Central memory CD8-positive, alpha-beta T cell (primary cell): ENCODE measurements at regions not wholly inside any gene's neighbourhood (a gene's known extent, or its start where the extent isn't known, plus 50 kb on each side); places are given as distances from the start of the nearest gene placed in this dataset.

Experiments used
- ATAC-seq: fragments of 150-1000 bp; cut with Tn5 transposase; replicated peaks from 2 replicates; pipeline ENCODE4 v1.10.0; 2022; ENCODE audit warnings: mild to moderate bottlenecking, moderate FRiP score, moderate number of reproducible peaks; ENCODE audit not compliant: poor library complexity, severe bottlenecking; ENCODE audit errors: extremely low read depth
- DNase-seq, 2 donors: peaks; one replicate each; pipeline ENCODE4 v3.0.0; 2021; ENCODE audit warnings: low spot score in 2 of 2
- H3K27ac Mint-ChIP-seq: one replicate; pipeline ENCODE4 v1.8.0; 2022; ENCODE audit warnings: low read depth, mild to moderate bottlenecking, moderate library complexity, mixed read lengths
- H3K27me3 Mint-ChIP-seq: one replicate; pipeline ENCODE4 v1.8.0; 2022; ENCODE audit warnings: mixed read lengths
- H3K36me3 Mint-ChIP-seq: one replicate; pipeline ENCODE4 v1.8.0; 2022; ENCODE audit warnings: mild to moderate bottlenecking, moderate library complexity, mixed read lengths; ENCODE audit not compliant: insufficient read depth
- H3K4me1 Mint-ChIP-seq: one replicate; pipeline ENCODE4 v1.8.0; 2022; ENCODE audit warnings: mixed read lengths
- H3K4me3 Mint-ChIP-seq: one replicate; pipeline ENCODE4 v1.8.0; 2022; ENCODE audit warnings: mild to moderate bottlenecking, moderate library complexity, mixed read lengths
- H3K9me3 Mint-ChIP-seq: one replicate; pipeline ENCODE4 v1.8.0; 2022; ENCODE audit warnings: mixed read lengths

DNA sequence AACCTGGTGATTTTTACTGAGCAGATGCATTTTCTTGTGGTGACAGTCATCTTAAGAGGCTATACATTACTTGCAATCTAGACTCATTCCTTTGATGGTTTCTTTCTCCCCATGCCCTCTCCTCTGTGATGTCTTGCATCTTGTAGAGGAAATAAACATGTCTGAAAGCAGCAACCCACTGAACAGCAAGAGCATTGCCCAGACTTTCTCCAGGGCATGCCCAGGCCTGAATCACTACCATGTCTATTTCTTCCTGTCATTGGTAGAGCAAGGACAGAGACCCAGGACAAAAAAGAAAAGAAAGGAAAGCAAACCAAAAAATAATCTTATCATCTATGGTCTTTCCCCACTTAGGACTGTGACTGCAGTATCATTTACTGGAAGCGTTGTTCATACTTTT is 326.1 kb downstream of the HNRNPD start:
- DNase-seq: no peak
- no peak overlapping the region for H3K27ac Mint-ChIP-seq
- H3K9me3 Mint-ChIP-seq: no peaks in the 10 kb centered on the region
- H3K4me1 Mint-ChIP-seq: no peaks in the 10 kb centered on the region
- peaks cover 70% of the 10 kb centered on the region for H3K27me3 Mint-ChIP-seq
- no peak for ATAC-seq
- no peaks in the 10 kb centered on the region for H3K36me3 Mint-ChIP-seq
- H3K4me3 Mint-ChIP-seq: no peak overlapping the region

DNA sequence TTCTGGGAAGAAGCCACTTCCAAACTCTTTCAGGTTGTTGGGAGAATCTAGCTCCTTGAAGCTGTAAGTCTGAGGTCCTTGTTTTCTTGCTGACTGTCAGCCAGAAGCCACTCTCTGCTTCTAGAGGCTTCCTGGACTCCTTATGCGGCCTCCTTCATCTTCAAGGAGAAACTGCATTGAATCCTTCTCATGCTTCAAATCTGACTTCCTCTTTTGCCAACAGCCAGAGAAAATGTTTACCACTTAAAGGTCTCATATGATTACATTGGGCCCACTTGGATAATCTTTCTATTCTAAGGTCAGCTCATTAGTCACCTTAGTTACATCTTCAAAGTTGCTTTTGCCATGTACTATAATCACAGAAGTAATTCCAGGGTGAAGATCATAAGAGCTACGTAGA is 327.0 kb downstream of the HNRNPD start:
- DNase-seq (no peak), ATAC-seq (no peak)
- H3K27me3 Mint-ChIP-seq: peaks cover 70% of the 10 kb centered on the region
- H3K27ac Mint-ChIP-seq: no peak overlapping the region
- H3K36me3 Mint-ChIP-seq: no peaks in the 10 kb centered on the region
- H3K4me1 Mint-ChIP-seq: no peaks in the 10 kb centered on the region
- H3K9me3 Mint-ChIP-seq: no peaks in the 10 kb centered on the region
- H3K4me3 Mint-ChIP-seq: no peak overlapping the region

- ATAC-seq (no peak), DNase-seq (no peak)
- Mint-ChIP-seq H3K4me3 (no peak overlapping the region), H3K36me3 (no peaks in the 10 kb centered on the region), H3K4me1 (no peaks in the 10 kb centered on the region), H3K27me3 (peaks cover 61% of the 10 kb centered on the region), H3K9me3 (no peaks in the 10 kb centered on the region), H3K27ac (no peak overlapping the region)
These were observed 328.5 kb downstream of the HNRNPD start for GRCh38 chr4:82045267-82045666.

DNA sequence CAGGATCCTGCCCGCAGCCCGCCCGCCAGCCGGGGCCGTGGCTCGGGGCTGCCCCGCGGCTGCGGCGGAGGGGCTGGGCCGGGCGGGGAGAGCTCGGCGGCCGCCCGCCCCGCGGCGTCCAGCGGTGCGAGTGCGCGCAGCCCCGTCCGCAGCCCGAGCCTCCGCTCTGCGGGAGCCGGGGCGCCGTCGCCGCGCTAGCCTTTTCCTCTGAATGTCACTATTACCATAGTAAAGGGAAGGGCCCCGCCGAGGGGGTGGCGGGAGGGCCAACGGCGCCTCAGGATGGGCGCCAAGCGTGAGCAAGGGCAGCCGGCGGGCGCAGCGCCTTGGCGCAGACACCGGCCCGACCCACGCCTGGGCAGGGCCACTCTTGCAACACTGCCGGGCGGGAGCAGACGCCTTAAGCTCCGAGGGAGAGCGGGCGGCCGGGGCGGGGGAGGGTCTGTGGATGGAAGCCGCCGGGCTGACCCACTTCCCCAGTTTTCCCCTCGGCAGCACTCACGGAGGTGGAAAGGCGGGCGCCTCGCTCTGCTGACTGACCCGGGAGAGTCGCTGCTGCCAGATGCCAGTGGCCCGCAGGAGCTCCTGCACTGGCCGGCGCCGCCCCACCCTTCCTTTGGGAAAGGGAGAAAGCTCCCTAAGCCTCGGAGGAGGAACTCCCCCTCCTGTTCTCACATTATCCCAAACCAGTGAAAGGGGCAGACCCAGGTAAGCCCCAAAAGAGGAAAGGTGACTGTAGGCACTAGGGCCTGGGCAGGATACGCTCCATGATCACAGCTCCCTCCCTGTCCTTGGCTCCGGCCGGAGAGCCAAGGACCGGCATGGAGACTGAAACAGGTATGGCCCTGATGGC is 329.4 kb downstream of the HNRNPD start:
- peaks cover 56% of the 10 kb centered on the region for H3K27me3 Mint-ChIP-seq
- no peak for DNase-seq

DNA sequence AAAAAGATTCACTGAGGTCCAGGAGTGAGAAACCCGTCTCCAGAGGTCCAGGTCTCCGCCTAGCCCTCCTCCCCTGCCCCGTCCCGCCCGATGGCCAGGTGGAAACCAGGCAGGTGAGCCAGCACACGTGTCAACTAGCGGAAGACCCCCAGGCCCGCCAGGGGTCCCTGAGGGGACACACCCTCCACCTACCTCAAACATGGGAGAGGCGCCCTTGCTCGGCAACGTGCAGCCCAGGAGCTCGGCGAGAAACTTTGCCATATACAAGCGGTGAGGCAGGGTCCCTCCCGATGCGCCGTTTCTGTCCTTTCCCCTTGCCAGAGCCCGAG is 330.0 kb downstream of the HNRNPD start:
- Mint-ChIP-seq H3K27ac (no peak overlapping the region), H3K27me3 (peaks cover 62% of the 10 kb centered on the region), H3K9me3 (no peaks in the 10 kb centered on the region), H3K36me3 (no peaks in the 10 kb centered on the region), H3K4me3 (no peak overlapping the region), H3K4me1 (no peaks in the 10 kb centered on the region)
- ATAC-seq (no peak), DNase-seq (no peak)

More for the DNA sequence above, 329.4 kb downstream of the HNRNPD start:
- Mint-ChIP-seq H3K4me3 (no peak overlapping the region), H3K27ac (no peak overlapping the region), H3K4me1 (no peaks in the 10 kb centered on the region), H3K36me3 (no peaks in the 10 kb centered on the region), H3K9me3 (no peaks in the 10 kb centered on the region)
- ATAC-seq: peak; percentile 32

DNA sequence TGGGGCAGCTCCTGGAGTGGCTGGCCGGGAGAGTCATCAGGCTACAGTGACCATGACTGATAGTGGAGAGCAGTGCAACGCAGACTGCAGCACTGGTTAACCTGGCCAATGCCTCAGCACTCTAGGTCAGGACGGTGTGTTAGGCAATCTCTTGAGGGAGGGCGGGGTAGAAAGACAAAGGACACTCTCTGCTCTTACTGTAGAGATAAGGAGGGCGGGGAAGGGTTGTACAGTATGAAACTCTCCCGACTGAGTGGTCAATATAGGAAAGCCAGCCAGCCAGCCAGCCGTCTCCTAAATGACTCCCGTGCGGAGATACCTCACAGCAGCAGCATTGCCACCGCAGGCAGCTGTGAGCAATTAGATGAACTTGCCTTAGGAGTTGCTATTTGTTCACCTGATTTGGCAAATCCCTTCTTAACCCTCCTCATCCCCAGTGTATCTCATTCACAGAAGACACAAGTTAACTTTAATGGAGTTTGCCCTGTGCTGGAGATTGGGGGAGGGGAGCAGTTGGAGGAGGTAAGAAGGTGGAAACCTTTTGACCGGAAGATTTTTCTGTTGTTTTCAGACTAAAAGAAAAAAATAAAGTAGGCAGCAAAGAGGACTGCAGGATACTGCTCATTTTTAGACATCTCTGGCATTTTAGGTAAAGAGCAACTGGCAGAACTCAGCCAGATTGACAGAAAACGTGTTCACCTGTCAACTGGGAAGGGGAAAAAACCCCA is 330.5 kb downstream of the HNRNPD start:
- Mint-ChIP-seq H3K9me3 (no peaks in the 10 kb centered on the region), H3K27ac (no peak overlapping the region), H3K36me3 (no peaks in the 10 kb centered on the region), H3K4me1 (no peaks in the 10 kb centered on the region), H3K4me3 (no peak overlapping the region), H3K27me3 (peaks cover 67% of the 10 kb centered on the region)
- DNase-seq (no peak), ATAC-seq (no peak)

GRCh38 chr4:82042042-82042441 is 331.7 kb downstream of the HNRNPD start:
- DNase-seq (no peak), ATAC-seq (no peak)
- Mint-ChIP-seq H3K36me3 (no peaks in the 10 kb centered on the region), H3K9me3 (no peaks in the 10 kb centered on the region), H3K27ac (no peak overlapping the region), H3K27me3 (peaks cover 70% of the 10 kb centered on the region), H3K4me1 (no peaks in the 10 kb centered on the region), H3K4me3 (no peak overlapping the region)

GRCh38 chr4:82038936-82039335 is 334.9 kb downstream of the HNRNPD start:
- no peak for ATAC-seq
- no peaks in the 10 kb centered on the region for H3K36me3 Mint-ChIP-seq
- H3K27ac Mint-ChIP-seq: no peak overlapping the region
- H3K4me3 Mint-ChIP-seq: no peak overlapping the region
- H3K4me1 Mint-ChIP-seq: no peaks in the 10 kb centered on the region
- no peaks in the 10 kb centered on the region for H3K9me3 Mint-ChIP-seq
- DNase-seq: no peak
- H3K27me3 Mint-ChIP-seq: peaks cover 69% of the 10 kb centered on the region

GRCh38 chr4:82036181-82036580 is 337.6 kb downstream of the HNRNPD start:
- no peak for ATAC-seq
- Mint-ChIP-seq H3K27me3 (peaks cover 70% of the 10 kb centered on the region), H3K27ac (no peak overlapping the region), H3K36me3 (no peaks in the 10 kb centered on the region), H3K4me3 (no peak overlapping the region), H3K9me3 (no peaks in the 10 kb centered on the region), H3K4me1 (no peaks in the 10 kb centered on the region)
- no peak for DNase-seq

- ATAC-seq (no peak), DNase-seq (no peak)
- Mint-ChIP-seq H3K27ac (no peak overlapping the region), H3K36me3 (no peaks in the 10 kb centered on the region), H3K4me1 (no peaks in the 10 kb centered on the region), H3K4me3 (no peak overlapping the region), H3K9me3 (no peaks in the 10 kb centered on the region), H3K27me3 (peaks cover 83% of the 10 kb centered on the region)
These were observed 338.9 kb downstream of the HNRNPD start for GRCh38 chr4:82034878-82035277.

DNA sequence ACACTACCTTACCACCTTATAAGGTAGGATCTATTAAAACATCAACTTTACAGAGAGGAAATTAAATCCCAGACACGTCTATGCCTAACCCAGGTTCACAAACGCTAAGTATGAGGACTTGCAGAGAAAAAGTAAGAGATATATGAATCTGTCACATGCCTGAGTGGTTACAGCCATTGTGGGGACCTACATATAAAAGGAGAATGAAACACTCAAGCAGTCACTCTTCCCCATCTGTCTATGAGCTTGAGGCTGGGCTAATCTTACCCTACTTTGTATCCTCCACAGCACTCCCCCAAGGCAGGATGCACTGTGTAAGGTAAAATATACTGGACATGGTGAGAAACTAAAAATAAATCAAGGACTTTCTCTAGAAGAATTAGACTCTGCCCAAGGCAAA is 339.9 kb downstream of the HNRNPD start:
- Mint-ChIP-seq H3K27ac (no peak overlapping the region), H3K4me3 (no peak overlapping the region), H3K4me1 (no peaks in the 10 kb centered on the region), H3K36me3 (no peaks in the 10 kb centered on the region), H3K27me3 (peaks cover 84% of the 10 kb centered on the region), H3K9me3 (no peaks in the 10 kb centered on the region)
- ATAC-seq: no peak
- DNase-seq: no peak

GRCh38 chr4:82031376-82031927 is 342.3 kb downstream of the HNRNPD start:
- no peak for ATAC-seq
- no peaks in the 10 kb centered on the region for H3K9me3 Mint-ChIP-seq
- H3K27me3 Mint-ChIP-seq: peaks cover 73% of the 10 kb centered on the region
- no peak for DNase-seq
- no peaks in the 10 kb centered on the region for H3K4me1 Mint-ChIP-seq
- H3K4me3 Mint-ChIP-seq: no peak overlapping the region
- no peaks in the 10 kb centered on the region for H3K36me3 Mint-ChIP-seq
- no peak overlapping the region for H3K27ac Mint-ChIP-seq

DNA sequence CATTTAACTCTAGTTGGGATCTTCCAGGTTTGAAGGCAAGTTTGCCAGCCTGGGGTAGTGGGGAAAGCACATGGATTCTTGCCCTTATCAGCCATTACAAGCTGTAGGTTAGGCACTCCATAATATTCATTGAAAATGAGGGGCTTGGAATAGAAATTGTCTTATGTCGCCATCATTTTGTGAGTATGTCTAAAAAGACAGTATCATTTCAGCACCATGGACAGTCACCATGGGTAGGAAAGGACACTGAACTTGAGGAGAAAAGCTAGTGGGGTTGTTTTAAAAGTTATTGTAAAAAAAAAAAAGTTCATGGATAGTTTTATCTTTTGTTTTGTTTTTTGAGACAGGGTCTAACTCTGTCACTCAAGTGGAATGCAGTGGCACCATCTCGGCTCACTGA is 356.1 kb downstream of the HNRNPD start:
- H3K27me3 Mint-ChIP-seq: no peaks in the 10 kb centered on the region
- ATAC-seq (no peak), DNase-seq (no peak)
- H3K27ac Mint-ChIP-seq: no peak overlapping the region
- no peak overlapping the region for H3K4me3 Mint-ChIP-seq
- no peaks in the 10 kb centered on the region for H3K36me3 Mint-ChIP-seq
- H3K4me1 Mint-ChIP-seq: no peaks in the 10 kb centered on the region
- H3K9me3 Mint-ChIP-seq: peaks cover 21% of the 10 kb centered on the region
